HG03565 (cell line): ENCODE measurements at regions not wholly inside any gene's neighbourhood (a gene's known extent, or its start where the extent isn't known, plus 50 kb on each side); places are given as distances from the start of the nearest gene placed in this dataset.

Experiments
- ATAC-seq: cut with Tn5 transposase; IDR thresholded peaks from one replicate; pipeline ENCODE4 v1.9.1; 2021; ENCODE audit warnings: mild to moderate bottlenecking, moderate library complexity; ENCODE audit not compliant: unreplicated experiment

GRCh38 chr10:70939441-70940003, 51.2 kb upstream of the PCBD1 start:
- no peak for ATAC-seq

GRCh38 chr10:70940834-70941568, 52.6 kb upstream of the PCBD1 start:
- no peak for ATAC-seq

DNA sequence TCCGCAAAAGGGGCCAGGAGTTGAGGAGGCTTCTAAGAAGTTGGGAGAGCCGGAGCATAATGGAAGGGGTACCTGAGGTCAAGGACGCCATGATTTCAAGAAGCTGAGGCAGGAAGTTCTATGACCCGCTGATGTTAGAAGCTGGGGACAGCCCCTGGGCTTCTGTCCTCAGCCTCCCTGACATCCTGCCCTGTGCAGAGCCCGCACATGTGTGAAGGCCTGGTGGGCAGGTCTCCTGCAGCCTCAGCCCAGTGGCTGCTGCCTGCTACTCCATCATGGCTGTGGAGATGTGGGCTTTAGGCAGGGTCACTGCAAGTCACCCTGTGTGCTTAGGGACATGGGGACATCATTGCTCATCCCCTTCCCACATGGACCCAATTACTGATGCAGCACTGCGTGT, 53.8 kb upstream of the PCBD1 start:
- no peak for ATAC-seq

DNA sequence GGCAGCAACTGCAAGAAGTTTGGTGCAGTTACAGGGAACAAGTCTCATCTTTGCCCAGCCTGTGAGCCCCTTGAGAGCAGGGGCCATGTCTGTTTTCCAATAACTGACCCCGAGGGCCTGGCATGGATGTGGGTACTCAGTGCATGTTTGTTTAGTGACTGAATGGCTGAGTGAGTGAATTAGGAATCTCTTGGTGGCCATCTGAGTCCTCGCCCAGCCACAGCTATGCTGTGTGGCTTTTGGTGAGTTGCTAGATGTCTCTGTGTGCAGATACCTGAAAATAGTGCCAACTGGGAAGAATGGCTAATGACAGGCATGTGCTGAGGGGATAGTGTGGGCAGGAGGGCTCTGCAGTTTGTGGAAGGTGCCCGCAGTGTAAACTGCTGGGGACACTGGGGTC, 54.4 kb upstream of the PCBD1 start:
- no peak for ATAC-seq

GRCh38 chr10:70943249-70943648, 54.9 kb upstream of the PCBD1 start:
- ATAC-seq = no peak

GRCh38 chr10:70943841-70944466, 55.6 kb upstream of the PCBD1 start:
- ATAC-seq = no peak

DNA sequence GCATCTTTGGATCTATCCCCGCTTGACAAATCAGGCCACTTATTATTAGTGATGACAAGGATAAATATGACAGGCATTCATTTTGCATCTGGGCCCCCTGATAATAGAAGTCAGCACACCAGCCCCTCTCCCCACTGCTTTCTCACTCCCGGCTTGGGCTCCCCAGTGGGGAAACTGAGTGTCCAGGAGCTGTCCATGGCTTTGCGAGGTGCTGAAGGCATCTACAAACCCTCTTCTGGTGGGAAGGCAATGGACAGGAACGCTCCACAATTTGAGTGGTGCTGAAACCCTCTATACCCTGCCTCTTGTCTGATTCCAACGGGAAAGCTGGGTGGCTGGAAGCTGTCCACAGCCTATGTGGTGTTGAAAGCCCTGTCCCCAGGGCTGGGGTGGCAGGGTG, 61.7 kb upstream of the PCBD1 start:
- no peak for ATAC-seq

DNA sequence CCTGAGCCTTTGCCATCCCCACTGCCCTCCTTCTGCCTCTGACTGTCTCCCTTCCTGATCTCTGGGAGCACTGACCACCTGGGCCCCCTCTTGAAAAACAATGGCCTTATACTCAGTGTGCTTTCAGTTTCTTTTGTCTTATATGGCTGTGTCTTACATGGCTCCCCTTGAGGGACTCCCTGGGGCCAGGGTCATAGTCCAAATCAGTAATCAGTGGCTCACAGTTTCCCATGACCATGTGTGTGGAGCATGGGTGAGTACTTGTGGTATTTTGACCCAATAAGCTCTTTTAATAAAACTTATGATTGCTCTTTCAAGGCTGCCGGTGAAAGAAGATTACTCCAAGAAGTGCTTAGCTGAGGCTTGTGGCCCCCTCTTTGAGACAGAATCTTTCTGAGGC, 62.4 kb upstream of the PCBD1 start:
- no peak for ATAC-seq

- ATAC-seq = no peak
These were observed 64.0 kb upstream of the PCBD1 start for GRCh38 chr10:70952401-70952800.

- ATAC-seq = no peak
These were observed 64.6 kb upstream of the PCBD1 start for GRCh38 chr10:70952921-70953320.

DNA sequence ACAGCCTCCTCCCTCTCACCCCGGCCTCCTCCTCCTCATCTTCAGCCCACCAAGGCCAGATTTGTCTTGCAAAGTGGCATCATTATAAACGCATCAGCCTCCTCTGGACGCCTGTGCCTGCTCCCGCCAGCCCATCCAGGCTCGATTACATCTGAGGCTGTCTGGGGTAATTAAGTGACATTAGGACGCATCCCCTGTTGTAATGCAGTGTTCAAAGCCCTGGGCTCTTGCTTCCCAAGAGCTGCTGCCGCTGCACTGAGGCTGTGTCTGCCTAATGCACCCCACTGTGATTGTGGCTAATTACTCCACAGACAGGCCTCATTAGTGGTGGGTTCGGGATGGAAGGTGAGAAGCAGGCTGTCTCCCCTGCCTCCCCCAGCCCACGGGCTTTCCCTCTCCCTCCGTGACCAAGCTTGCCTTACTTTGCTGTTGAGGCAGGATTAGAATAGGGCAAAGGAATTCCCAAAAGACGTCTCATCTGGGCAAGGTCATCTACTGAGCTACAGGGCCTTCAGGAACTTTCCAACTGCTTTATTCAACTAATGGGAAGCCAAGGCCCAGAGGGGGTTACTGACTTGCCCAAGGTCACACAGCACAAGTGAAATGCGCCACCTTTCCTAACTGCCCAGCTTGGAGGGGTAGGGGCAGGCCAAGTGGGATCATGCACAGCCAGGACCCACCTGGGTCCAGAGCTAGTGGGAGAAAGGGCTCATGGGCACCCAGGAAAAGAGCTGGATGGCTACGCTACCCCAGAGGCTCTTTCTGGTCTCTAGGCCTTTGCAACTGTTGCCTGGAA, 66.2 kb upstream of the PCBD1 start:
- ATAC-seq = no peak

DNA sequence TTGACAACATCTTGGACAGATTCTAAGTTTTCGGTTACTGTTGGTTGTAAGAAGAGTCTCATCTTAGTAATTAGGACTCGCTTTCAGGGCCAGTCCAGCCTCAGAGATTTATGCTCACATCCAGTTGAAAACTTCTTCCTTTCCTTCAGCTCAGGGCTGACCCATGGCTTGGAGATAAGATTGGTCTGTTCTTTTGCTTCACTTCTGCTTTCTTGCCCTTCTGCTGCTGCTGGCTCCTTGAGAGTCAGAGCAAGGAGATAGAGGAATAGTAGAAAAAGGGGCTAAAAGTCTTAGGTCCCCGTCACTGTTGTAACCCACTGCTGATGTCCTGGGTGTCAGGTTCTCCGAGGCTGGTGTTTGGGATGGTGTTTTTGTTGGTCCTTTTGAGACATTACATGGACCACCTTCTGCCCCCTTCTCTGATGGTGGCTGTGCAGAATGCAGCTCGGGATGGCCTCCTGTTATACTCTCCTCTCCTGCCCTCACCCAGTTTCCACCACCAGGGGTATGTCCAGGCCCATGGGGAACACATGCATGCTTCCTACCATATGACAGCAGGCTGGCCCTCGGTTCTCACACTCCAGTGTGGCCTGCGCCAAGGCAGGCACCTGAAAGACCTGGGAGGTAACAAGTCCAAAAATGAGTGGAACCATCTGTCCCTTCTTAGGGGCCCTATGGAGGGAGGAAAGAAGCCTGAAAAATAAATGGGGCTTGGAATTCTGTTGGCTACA, 67.8 kb upstream of the PCBD1 start:
- no peak for ATAC-seq

DNA sequence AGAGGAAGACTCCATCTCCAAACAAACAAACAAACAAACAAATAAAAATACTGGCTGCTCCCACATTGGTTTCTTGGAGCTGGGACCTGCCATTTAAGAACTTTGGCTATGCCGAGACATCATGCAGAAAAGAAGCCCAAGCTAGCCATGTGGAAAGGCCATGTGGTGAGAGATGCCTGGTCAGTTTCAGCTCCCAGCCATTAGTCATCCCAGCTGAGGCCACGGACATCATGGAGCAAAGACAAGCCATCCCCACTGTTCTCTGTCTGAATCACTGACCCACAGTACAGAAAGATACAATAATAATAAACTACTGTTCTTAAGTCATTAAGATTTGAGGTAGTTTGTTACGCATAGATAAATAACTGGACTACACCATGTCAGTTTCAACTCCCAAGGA, 70.0 kb upstream of the PCBD1 start:
- no peak for ATAC-seq

DNA sequence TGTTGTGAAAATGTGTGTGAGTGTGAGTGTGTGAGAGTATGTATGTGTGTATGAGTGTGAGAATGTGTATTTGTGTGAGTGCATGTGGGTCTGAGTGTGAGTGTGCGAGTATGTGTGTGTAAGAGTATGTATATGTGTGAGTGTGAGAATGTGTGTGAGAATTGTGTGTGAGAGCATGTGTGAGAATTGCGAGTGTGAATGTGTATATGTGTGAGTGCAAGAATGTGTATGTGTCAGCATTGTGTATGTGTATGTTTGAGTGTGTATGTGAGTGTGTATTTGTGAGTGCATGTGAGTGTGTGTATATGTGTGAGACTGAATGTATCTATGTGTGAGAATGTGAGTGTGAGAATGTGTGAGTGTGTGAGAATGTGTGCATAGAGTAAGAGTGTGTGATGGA, 72.0 kb upstream of the PCBD1 start:
- ATAC-seq = no peak

GRCh38 chr10:70960783-70961570, 72.6 kb upstream of the PCBD1 start:
- ATAC-seq = no peak

GRCh38 chr10:70962686-70963085, 74.3 kb upstream of the PCBD1 start:
- ATAC-seq = no peak

DNA sequence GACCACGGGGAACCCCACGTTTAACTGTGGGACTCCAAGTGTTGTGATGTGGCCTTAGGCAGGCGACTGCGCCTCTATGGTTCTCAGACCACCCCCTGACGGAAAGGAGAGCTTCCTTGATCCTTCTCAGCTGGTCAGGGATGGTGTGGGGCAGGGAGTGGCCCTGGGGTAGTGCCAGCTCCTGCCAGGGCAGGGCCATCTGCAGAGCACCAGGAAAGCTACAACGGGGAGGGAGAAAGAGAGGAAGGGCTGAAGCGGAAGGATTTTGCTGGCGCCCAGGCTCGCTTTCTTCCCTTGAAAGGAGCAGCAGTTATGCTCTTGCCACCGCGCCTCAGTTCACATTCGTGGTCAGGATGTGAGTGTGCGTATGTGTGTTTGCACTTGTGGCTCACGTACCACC, 74.9 kb upstream of the PCBD1 start:
- no peak for ATAC-seq

- ATAC-seq = no peak
These were observed 75.9 kb upstream of the PCBD1 start for GRCh38 chr10:70964245-70964644.

DNA sequence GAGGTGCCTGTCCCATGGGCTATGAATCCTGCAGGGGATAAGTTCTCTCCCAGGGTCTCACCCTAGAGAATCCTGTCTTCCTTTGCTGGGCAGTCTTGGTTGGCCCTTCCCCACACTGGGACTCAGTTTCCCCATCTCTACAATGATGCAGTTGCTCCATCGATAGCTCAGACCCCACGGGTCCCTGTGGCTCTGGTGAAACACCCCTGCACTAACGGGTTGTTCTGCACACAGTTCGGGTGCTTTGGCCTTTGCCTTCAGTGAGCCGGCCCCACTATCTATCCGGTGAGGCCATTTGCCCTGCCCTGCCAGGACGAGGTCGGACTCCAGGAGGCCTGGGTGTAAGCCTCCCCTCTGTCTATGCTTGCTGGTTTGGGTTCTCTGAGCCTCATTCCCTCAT, 76.5 kb upstream of the PCBD1 start:
- no peak for ATAC-seq

DNA sequence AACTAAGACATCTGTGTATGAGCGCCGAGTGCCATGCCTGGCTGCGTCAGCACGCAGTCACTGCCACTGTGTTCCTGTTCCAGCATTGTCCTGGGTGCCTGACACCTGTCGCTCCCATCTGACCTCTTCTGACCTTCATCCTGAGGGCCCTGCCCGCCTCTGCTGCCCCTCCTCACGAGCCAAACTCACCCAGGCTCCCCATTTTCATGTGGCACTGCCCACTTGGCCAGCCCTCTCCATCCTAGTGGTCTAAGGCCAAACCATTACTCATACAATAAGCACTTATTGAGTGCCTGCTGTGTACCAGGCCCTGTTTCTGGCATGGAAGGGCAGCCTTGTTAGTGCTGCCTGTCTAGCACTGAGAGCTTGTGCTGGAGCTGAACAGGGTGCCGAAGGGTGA, 77.2 kb upstream of the PCBD1 start:
- no peak for ATAC-seq
